Activated CD8-positive, alpha-beta memory T cell treated with anti-CD3 and anti-CD28 coated beads, Interleukin-2, amount 50 U/mL, for 24 hours (primary cell): ENCODE measurements at regions not wholly inside any gene's neighbourhood (a gene's known extent, or its start where the extent isn't known, plus 50 kb on each side); places are given as distances from the start of the nearest gene placed in this dataset.
"Not testable (repeated sequence)": the region's sequence is repeated elsewhere in the genome, so short reads cannot be mapped to it uniquely, and the experiment has no call there.

Experiments used
- DNase-seq: peaks from one replicate; pipeline ENCODE4 v3.0.0-alpha.2; 2020; ENCODE audit errors: extremely low read depth

DNA sequence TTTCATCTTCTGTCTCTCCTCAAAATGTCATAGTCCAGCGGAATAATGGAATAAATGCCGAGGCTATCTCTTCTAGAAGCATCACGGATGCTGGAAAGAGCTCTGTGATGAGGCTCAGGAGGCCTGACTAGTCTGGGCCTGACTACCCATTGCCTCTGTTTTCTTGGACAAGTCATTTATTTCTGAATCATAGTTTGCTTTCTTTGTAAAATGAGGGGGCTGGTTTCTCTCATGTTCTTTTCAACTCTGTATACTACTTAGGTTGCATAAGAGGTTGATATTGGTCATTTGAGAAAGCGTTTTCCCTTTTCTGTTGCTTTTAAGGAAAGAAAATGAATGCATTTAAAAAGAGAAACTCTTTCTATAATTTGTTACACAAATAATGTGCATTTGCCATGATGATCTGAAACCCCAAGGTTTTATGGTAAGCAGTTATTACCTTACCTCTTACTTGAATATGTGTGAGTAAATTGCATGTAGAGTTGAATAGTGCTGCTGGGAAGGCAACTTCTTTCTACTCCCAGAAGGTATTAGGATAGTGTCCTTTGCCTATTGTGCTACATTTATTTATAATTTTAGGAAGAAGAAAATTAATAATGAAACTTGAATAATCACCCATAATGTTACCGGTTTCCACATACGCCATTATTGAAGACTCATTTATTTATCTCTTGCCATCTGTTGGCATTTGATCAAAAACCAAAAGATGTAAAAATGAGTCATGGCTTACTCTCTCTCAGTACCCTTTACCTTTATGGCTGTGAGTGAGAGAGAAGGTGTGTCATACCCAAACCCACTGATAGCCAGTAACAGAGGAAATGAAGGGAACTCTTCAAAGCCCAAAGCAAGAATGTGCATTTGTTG is 179.1 kb downstream of the FASLG start:
- no peak for DNase-seq

DNA sequence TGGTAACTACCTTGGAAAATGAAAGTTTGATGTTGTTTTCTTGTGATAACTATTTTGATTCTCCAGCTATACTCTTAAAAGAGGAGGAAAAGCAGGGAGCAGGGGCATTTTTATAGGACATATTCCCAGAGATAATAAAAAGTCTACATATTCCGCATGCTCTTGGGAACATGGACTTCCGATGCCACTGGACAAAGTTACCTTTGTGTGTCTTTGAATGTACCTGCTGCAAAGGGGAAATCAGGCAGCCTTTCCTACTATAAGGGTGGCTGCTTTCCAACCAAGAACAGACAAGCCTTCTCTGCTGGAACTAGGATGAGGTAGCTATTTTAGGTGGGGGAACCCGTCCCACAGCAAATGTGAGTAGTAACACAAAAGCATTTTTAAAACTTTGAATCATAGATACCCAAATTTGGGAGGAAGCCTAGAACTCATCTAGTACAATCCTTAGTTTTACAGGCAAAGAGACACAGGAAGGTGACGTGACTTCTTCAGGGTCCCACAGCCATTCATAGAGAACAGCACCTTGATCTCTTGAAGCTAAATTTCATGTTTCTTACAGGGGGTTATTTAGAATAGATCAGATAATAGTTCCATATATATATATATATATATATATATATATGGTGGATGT is 179.9 kb downstream of the FASLG start:
- DNase-seq, result no peak

DNA sequence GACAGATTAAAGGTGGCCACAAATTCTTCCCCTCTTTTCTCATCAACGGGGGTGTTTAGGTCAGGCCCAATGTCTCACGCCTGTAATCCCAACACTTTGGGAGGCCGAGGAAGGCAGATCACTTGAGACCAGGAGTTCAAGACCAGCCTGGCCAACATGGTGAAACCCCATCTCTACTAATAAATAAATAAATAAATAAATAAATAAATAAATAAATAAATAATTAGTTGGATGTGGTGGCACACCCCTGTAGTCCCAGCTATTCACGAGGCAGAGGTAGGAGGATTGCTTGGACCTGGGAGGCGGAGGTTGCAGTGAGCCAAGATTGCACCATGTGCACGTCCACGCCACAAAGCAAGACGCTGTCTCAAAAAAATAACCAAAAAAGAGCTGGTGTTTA is 180.7 kb downstream of the FASLG start:
- not testable (repeated sequence) for DNase-seq

DNA sequence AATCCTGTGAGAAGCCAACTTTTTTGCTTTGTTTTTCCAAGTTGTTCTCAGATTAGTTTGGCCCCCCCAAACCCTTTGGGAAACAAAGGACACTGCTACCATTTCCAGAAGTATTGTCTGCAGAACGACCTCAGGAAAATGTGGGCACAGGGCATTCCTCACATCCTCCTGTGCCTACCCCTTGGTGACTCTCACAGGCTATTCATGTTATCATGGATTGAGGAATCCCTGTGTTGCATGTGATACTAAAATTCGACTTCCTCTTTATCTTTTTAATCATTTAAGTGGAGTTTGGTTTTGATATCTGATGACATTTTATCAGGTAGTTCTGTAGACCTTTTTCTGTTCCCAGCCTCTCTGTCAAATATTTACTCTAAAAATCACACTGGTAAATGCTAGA is 184.5 kb downstream of the FASLG start:
- no peak for DNase-seq

DNA sequence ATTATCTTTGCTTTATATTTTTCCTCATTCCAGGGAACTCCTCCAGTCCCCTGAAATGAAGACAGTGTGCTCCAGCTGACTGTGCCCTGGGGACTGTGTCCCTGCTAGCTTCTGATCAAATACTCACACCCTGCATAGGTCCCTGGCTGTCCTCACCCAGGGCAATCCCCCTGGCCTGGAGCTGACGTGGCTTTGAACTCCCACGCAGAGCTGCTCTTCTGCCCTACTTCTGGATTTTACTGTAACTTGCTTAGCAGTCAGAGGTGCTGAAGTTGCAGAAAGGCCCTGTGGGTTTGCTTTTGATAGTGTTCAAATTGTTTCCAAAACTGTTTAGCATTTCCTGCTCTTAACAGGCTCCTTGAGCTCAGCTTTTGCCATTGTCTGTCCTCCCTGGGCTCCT is 186.5 kb downstream of the FASLG start:
- DNase-seq, result peak; percentile 48

DNA sequence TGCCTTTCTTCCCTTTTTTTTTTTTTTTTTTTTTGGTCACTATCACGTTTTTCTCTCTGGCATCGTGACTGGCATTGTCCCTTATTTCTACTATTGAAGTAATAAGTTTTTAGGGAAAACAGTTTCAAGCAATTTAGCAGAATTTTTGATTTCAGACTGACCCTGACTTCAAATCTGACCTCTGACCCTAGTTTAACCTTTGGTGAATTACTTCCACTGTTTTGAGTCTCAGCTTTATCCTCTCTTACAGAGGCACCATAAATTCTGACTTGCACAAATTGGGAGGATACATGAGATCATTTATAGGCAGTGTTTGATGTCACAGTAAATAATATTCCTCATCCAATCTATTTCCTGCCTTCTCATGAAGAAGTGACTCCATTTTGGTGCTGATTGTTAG is 187.0 kb downstream of the FASLG start:
- DNase-seq, result no peak

DNA sequence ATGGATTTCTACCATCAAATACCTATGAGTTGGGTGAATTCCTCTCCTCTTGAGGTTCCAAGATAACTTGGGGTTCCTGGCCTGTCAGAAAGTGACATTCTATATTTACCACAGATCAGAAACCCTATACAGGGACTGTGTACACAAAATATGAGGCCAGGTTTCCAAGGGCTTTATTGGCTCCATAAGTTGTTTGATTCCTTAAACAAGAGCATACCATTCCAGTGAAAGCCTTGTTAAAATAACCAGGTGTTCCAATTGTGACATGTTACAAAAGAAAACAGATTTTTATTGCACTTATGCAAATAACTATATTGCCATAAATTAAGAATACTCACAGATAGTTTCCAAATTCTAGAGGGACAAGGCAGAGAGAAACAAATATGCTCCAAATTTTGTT is 188.9 kb downstream of the FASLG start:
- DNase-seq, result not testable (repeated sequence)

DNA sequence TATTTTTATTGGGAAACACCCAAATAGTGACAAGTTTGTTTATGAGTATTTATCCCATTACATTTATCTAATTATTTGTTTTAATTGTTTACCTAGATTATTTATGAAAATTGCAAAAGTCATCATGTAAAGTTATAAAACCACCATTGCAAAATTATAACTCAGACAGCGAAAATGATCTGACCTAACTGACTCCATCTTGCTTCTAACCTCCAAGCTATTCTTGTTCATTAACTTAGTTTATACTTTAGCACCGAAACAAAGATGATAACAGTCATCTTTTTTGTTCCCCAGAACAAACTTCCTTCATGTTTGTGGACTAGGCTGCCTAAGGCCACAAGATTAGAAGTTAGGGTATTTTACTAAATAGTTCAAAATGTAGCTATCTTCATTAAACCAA is 190.8 kb downstream of the FASLG start:
- no peak for DNase-seq

DNA sequence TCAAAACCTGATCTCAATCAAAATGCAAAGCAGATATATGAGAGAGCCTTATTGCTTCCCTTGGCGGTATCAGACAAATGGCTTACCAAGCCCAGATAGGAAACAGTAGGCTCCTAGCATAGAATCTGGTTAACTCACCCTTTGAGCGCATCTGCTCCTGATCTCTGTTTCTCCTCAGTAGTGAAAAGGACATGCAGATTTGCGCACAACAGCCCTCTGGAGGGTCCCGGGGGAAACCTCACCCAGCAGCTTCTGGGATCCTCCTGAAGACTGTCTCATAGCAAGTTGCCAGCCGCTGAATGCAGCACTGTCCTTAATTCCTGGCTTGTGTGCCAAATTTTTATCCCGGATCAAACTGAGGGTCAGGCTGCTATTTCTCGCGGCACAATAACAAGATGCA is 192.2 kb downstream of the FASLG start:
- no peak for DNase-seq

DNA sequence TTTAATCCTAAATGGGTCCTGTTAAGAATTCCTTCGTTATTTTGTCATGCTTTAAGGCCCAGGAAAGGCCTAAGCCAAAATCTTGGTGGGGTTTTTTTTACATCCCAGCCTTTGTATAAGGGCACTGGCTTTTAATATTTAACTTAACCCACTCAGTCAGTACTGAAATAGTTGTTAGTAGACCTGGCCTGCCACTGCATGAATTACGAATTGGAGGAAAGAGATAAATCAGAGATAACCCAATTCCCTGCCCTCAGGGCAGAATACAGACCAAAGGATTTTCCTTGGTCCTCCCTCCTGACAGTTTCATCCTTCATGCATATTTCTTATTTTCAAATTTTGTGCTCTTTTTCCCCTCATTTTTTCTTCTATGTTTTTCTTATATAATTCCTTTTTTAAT is 193.0 kb downstream of the FASLG start:
- DNase-seq, result no peak

DNA sequence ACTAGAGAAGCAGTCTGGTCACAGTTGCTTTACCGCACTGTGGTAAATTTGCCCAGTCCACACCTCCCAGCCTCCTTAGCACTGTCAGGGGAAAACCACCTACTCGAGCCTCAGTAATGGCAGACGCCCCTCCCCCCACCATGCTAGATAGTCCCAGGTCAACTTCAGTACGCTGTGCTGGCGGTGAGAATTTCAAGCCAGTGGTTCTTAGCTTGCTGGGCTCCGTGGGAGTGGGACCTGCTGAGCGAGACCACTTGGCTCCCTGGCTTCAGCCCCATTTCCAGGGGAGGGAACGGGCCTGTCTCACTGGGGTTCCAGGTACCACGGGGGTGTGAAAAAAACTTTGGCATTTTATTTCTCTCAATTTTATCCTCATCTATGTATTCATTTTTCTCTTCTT is 194.8 kb downstream of the TNFSF18 start:
- not testable (repeated sequence) for DNase-seq

DNA sequence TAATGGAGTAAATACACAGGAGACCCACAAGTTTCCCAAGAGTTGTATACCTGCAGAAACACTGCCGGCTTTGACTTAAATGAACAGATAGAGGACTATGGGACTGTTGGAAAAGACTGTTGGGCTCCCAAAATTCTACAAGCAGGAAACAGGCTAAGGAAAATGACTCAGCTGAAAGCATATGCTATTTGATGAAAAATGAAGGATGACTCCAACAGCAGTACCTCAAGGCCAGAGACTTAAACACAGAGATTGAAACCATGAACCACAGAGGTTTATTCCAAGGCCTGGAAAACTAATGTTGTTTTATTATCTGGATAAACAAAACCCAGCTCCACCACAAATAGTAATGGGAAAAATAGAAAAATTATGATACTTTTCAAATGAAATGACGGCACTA is 187.7 kb downstream of the TNFSF18 start:
- no peak for DNase-seq

DNA sequence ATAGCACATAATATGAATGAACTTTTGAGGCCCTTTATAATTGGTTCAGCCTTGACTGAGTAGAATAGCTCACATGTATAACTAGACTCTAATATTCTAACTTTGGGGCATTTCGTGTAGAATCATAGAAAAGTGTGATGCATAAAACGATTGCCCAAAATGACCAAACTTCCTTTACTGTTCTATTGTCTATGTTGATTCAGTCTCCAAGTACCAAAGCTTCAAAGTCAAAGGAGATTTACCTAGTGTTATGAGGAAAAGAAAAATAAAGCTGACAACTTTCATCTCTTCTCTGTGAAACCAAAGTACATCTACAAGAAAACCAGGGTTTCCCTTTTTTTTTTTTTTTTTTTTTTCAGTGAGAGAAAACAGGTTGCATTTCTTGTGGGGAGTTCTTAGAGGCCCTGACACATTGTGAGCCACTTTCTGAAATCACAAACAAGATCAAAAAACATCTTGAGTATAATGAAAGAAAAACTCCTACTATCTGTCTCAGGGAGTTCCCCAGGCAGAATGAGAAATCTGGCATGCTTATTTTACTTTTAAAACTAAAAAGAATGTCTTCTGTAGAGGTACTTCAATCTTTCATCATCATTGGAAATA is 183.4 kb downstream of the TNFSF18 start:
- no peak for DNase-seq

DNA sequence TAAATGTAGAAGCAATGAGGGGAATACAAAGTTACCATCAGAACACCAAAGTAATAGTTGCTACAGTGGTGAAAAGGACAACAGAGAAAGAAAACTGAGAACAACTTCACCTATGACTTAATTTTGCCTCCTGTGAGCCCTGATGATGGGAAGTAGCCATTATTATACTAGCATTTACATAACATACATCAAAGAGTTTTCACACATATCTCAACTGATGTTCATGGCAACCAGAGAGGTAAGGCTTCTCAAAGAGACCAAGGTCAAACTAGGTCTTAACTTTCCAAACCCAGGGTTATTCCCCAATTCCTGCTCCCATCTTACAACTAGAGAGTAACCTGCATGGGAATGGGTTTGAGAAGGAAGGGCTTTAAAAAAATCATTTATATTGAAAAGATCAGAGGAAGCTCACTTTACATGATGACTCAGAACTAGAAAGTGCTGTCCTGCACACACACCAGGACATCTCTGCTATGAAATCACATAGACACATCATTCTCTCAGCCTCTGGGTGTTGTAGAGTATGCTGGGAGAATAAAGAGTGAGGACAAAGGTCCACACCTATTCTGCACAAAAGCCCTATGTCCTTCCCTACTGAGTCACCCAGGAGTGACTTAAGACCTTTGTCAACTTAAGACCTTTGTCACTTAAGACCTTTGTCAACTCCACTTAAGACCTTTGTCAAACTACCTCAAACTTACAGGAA is 179.7 kb downstream of the TNFSF18 start:
- DNase-seq, result no peak

DNA sequence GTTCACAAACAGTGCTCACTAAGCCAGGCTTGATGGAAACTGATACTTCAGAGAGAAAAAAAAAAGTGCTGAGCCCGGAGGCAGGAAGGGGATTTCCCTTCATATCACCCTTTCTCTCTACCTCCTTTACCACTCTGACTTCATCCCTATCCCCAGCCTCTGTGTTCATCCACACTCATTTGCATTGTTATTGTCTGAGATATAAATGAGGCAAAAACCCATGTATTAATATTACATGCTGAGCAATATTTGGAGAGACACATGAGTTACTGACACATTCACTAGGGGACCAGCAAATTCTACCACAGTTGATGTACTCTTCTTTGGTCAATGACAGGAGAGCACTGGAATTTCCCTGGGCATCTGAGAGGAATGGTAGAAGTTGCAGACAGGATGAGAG is 175.8 kb downstream of the TNFSF18 start:
- DNase-seq, result no peak

DNA sequence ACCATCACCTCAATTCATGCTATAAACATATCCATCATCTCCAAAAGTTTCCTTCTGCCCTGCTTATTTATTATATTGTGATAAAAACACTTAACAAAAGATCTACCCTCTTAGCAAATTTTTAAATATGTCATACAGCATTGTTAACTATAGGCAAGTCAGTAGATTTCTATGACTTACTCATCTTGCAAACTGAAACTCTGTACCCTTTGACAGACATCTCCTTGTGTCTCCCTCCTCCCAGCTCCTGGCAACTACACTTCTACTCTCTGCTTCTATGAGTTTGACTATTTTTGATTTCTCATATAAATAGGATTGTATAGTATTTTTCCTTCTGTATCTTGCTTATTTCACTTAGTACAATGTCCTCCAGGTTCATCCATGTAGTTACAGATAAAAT is 174.8 kb downstream of the TNFSF18 start:
- no peak for DNase-seq

DNA sequence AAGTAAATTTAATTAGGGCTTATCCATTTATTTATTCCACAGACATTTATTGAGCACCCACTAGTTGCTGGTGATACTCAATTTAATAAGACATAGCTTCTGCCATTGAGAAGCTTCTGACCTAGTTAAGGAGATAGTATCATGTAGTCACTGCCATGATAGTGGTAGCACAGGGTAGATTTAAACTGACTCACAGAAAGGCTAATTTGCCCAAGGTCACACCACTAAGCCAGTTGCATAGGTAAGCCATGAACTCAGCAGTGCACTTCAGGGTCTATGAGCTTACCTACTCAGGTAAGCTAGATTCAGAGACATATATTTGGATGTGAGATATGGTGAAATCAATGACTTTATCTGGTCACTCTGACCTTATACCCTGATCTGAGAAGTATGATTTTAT is 168.4 kb downstream of the TNFSF18 start:
- DNase-seq, result no peak

DNA sequence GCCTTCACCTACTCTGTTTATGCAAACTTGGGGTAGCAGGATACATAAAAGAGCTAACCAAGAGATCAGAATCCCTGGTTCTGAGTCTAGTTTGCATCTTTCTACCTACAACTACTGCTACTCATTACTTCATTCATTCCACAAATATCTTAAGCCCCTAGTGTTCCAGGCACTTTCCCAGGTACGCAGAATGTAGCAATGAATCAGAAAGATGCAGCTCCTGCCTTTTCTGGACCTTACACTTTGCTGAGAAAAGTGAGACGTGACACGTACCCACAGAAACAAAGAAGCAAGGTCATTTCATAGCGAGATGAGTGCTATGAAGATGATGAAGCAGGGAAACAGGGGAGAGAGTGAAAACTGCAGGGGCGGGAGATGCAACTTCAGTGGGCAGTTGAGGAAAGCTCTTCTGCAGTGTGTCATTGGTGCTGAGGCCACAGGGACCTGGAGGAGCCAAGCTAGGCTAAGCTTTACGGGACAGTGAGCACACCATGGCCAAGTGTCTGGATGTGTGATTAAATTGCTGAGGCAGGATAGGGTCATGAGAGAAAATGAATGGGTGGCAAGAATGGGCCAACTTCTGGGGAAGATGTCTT is 167.9 kb downstream of the TNFSF18 start:
- no peak for DNase-seq

DNA sequence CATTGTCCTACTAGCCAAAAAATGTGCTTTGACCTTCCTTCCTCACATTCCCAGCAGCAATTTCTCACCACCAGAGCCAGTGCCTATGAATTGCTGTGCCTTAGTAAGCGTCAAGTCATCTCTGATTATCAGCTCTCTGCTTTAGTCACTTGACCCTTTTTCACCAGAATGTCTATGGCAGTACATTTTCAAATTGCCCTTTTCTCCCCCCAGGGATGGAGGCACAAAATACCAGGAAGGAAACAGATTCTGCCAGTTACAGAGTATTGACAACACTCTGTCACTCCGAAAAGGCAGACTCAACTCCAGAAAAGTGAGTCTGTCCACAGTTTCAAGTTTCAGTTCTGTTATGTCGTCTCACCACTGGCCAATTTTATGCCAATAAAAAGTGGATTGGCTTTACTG is 167.4 kb downstream of the TNFSF18 start:
- DNase-seq, result no peak

DNA sequence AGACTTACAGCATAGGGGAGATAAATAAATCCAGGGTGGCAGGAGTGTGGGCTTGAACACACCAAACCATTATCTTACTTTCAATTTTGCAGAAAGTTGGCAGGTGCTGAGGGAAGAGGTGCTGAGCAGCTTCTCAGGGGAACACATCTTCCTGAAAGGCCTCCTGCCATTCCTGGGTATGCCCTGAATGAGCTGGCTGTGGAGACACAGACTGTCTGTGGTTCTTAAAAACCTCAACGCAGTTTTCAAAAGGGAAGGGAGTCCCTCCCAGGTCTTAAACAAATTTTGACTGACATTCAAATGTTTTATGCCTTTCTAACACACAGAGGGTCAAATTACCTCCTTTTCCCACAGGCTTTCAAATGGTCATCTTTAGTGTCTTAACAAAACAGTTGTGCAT is 166.9 kb downstream of the TNFSF18 start:
- DNase-seq, result no peak

DNA sequence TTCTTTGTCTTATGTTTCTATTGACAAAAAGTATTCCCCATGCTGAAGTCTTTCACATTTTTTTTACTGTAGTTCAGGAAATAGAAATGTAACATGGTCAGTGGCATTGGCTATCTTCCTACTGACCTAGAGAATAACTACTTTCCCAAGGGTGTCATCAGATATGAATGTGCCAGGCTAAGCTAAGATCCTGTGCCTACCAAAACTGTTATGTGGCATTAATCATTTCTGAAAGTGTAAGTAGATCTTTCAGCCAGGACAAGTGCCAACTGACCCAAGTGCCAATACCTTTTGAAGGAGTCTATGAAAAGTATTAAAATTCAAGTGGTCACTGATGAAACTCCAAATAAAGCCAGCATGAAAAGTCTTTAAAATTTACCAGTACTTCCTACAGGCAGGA is 165.3 kb downstream of the TNFSF18 start:
- no peak for DNase-seq

DNA sequence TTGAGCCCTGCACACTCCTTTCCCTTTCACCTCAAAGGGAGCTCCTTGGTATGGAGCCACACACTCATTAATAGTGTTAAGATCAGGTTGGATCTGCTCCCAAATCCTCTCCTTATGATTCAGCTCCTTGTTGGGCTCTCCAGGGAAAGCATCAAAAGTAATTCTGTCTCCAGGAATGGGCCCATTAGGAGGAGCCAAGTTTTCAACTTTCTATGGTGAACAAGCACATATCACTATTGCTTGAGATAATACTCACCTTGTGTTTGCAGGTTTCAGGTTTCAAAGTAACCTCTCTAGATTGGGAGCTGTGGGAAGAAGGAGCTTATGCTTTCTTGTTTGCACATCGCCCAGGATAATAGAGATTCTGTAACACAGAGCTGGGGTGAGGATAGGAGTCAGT is 164.8 kb downstream of the TNFSF18 start:
- DNase-seq, result no peak
